ENCODE measurements at regions not wholly inside any gene's neighbourhood (a gene's known extent, or its start where the extent isn't known, plus 50 kb on each side); places are given as distances from the start of the nearest gene placed in this dataset.

DNA sequence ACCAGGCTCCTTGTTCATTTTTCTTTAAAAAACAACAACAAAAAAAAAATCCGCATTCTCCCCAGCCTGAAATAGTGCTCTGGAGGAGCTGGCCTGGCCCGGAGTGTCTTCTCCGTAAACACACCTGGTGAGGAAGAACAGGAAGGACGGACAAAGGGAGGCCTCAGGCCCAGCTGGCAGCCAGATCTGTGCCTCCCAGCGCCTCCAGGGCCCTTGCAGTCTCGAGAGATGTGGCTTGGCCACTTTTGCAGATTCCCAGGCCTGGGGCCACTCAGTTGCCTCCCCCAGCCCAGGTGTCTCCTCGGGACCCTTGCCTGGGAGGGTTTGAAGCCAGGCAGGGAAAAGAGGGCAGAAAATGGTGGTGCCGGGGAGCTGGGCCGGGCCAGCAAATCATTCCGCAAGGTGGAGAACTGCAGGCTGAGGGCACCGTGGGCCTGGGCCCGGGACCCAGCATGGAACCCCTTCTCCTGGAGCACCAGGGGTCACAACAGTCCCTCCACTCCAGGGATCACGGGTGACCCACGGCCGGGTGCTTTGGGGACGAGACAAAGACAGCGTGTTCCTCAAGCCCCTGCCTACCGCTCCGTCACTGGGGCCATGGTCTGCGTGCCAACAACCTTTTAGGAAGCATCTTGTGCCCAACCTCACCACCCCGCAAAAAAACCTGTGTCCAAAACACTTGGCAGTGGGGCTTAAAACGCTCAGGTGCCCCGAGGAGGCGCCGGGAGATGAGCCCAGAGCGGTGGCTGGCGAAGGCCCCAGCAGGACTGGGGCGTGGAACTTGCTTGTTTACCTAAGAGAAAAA is 67.1 kb upstream of the WNT7B start:
- no peak for TF ChIP-seq CTCF (IDR thresholded peaks at IDR 0.05; ENCODE audit: low read depth, low read length)
- Histone ChIP-seq H3K4me1 (ENCODE audit: low read depth) (no peaks in the 10 kb centered on the region), H3K36me3 (no peaks in the 10 kb centered on the region), H3K27me3 (peaks cover 59% of the 10 kb centered on the region), H3K4me3 (peak overlapping the region; percentile 25), H3K9me3 (ENCODE audit: low read depth) (no peaks in the 10 kb centered on the region), H3K27ac (no peak overlapping the region)
- no peak for DNase-seq (ENCODE audit: low read depth in 1 of 2, low spot score in 1 of 2)

DNA sequence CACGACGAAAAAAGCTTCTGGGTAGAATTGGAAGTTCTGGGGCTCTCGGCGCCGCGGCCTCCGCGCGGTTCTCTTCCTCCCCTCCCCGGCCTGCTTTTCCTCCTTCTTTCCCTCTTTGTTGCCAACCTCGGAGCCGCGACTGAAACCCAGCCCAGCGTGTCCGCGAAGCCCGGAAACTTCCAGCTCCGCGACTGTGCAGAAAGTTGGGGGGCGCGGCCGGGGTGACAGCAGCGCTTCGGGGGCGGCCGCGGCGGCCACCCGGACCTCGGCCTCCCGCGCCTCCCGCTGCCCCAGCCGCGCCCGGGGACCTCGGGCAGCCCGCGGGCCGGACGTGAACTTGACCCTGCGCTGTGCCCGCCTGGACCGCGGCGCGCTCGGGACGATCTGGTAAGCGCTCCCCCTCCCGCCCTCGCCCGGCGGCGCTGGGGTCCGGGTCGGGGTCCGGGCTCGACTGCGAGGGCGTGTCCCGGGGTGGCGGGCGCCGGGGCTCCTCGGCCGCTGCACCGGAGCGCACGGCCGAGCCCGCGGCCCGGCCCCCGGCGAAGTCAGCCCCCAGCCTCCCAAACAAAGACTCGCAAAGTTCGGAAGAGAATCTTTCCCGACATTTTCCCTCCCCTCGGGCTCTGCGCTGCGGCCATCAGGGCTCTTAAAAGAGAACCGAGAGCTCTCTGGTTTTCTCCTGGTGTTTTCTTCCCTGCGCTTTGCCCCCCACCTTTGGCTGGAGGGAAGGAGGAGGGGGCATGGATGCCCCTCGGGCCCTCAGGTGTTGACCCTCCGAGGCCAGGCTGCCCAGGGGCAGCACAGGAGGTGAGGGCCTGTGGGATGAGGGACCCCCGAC is 67.9 kb upstream of the WNT7B start:
- DNase-seq (ENCODE audit: low read depth in 1 of 2, low spot score in 1 of 2), result peak; percentile 46
- peak overlapping the region; percentile 25 for H3K4me3 ChIP-seq
- no peaks in the 10 kb centered on the region for H3K9me3 ChIP-seq (ENCODE audit: low read depth)
- peaks cover 61% of the 10 kb centered on the region for H3K27me3 ChIP-seq
- H3K27ac ChIP-seq, result no peak overlapping the region
- no peaks in the 10 kb centered on the region for H3K36me3 ChIP-seq
- no peak for TF ChIP-seq CTCF (IDR thresholded peaks at IDR 0.05; ENCODE audit: low read depth, low read length)
- no peaks in the 10 kb centered on the region for H3K4me1 ChIP-seq (ENCODE audit: low read depth)

GRCh38 chr22:46045459-46046298 is 68.7 kb upstream of the WNT7B start:
- Histone ChIP-seq H3K36me3 (no peaks in the 10 kb centered on the region), H3K4me3 (no peak overlapping the region), H3K4me1 (ENCODE audit: low read depth) (no peaks in the 10 kb centered on the region), H3K27ac (no peak overlapping the region), H3K27me3 (peaks cover 69% of the 10 kb centered on the region), H3K9me3 (ENCODE audit: low read depth) (no peaks in the 10 kb centered on the region)
- TF ChIP-seq CTCF (IDR thresholded peaks at IDR 0.05; ENCODE audit: low read depth, low read length), result no peak
- DNase-seq (ENCODE audit: low read depth in 1 of 2, low spot score in 1 of 2), result no peak

- Histone ChIP-seq H3K9me3 (ENCODE audit: low read depth) (no peaks in the 10 kb centered on the region), H3K27ac (no peak overlapping the region), H3K4me1 (ENCODE audit: low read depth) (no peaks in the 10 kb centered on the region), H3K27me3 (peaks cover 70% of the 10 kb centered on the region), H3K4me3 (no peak overlapping the region), H3K36me3 (no peaks in the 10 kb centered on the region)
- TF ChIP-seq CTCF (IDR thresholded peaks at IDR 0.05; ENCODE audit: low read depth, low read length), result no peak
- no peak for DNase-seq (ENCODE audit: low read depth in 1 of 2, low spot score in 1 of 2)
These were observed 69.3 kb upstream of the WNT7B start for GRCh38 chr22:46046299-46046685.

- Histone ChIP-seq H3K9me3 (ENCODE audit: low read depth) (no peaks in the 10 kb centered on the region), H3K4me1 (ENCODE audit: low read depth) (no peaks in the 10 kb centered on the region), H3K4me3 (no peak overlapping the region), H3K36me3 (no peaks in the 10 kb centered on the region), H3K27me3 (peaks cover 70% of the 10 kb centered on the region), H3K27ac (no peak overlapping the region)
- no peak for DNase-seq (ENCODE audit: low read depth in 1 of 2, low spot score in 1 of 2)
- TF ChIP-seq CTCF (IDR thresholded peaks at IDR 0.05; ENCODE audit: low read depth, low read length), result no peak
These were observed 70.3 kb upstream of the WNT7B start for GRCh38 chr22:46047226-46047625.
